ENCODE measurements at regions not wholly inside any gene's neighbourhood (a gene's known extent, or its start where the extent isn't known, plus 50 kb on each side); places are given as distances from the start of the nearest gene placed in this dataset.

DNA sequence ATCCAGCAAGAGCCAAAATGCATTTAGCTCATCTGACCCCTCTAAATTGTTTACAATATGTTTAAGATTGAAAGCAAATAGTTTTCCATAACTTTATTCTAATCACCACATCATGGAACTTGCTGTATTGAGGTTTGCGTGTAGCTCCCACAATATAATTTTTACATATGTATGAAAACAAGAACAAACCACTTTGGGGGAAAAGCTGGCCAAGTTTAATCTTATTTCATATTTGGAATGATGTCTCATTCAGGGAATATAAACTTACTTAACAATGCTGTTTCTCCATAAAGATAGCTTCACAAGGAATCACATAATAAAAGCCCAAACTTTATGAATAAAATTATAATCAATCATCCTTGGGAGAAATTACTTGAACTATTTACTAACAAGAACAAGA is 194.6 kb upstream of the PCSK5 start:
- Histone ChIP-seq H3K27ac (no peak overlapping the region), H3K9me3 (no peaks in the 10 kb centered on the region), H3K4me3 (no peak overlapping the region), H3K36me3 (no peaks in the 10 kb centered on the region), H3K4me1 (no peaks in the 10 kb centered on the region), H3K27me3 (no peaks in the 10 kb centered on the region)
- WGBS, 5 donors: 0 to 83% (median 0%) methylated on average over 1 of the region's 1 CpG
- no peak for TF ChIP-seq POLR2A (IDR thresholded peaks at IDR 0.05)
- no peak for TF ChIP-seq POLR2AphosphoS5 (IDR thresholded peaks at IDR 0.05)
- TF ChIP-seq, protein P1, sequence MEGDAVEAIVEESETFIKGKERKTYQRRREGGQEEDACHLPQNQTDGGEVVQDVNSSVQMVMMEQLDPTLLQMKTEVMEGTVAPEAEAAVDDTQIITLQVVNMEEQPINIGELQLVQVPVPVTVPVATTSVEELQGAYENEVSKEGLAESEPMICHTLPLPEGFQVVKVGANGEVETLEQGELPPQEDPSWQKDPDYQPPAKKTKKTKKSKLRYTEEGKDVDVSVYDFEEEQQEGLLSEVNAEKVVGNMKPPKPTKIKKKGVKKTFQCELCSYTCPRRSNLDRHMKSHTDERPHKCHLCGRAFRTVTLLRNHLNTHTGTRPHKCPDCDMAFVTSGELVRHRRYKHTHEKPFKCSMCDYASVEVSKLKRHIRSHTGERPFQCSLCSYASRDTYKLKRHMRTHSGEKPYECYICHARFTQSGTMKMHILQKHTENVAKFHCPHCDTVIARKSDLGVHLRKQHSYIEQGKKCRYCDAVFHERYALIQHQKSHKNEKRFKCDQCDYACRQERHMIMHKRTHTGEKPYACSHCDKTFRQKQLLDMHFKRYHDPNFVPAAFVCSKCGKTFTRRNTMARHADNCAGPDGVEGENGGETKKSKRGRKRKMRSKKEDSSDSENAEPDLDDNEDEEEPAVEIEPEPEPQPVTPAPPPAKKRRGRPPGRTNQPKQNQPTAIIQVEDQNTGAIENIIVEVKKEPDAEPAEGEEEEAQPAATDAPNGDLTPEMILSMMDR (IDR thresholded peaks at IDR 0.05): no peak
- TF ChIP-seq EP300 (IDR thresholded peaks at IDR 0.05): no peak
- intact Hi-C loops (cut with DNase I; ENCODE audit: low total_unique reads): no loop called here
- no peak for DNase-seq

DNA sequence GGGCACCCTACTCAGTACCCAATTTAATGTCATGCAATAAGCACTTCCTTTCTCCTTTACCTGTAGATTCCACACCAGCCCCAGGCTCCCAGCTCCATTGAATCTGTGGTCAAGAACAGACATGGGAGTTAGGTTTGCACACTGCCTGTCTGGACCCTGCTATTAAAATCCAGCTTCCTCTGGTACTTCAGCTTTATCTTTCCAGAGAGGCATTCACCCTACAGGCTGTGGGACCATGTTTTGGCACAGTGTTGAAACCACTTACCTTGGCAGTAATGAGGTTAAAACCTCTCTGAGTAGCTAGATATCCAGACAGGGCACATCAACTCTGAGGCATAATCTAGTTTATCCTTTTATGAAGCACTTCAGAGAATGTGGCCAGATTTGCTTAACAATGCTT is 191.5 kb upstream of the PCSK5 start:
- intact Hi-C loops (cut with DNase I; ENCODE audit: low total_unique reads): no loop called here
- Histone ChIP-seq H3K27me3 (no peaks in the 10 kb centered on the region), H3K4me3 (no peak overlapping the region), H3K9me3 (no peaks in the 10 kb centered on the region), H3K4me1 (no peaks in the 10 kb centered on the region), H3K27ac (no peak overlapping the region), H3K36me3 (no peaks in the 10 kb centered on the region)
- no peak for TF ChIP-seq POLR2AphosphoS5 (IDR thresholded peaks at IDR 0.05)
- TF ChIP-seq, protein P1 (IDR thresholded peaks at IDR 0.05): no peak
- TF ChIP-seq POLR2A (IDR thresholded peaks at IDR 0.05): no peak
- no peak for TF ChIP-seq EP300 (IDR thresholded peaks at IDR 0.05)
- no peak for DNase-seq

GRCh38 chr9:75699625-75700251 is 190.7 kb upstream of the PCSK5 start:
- Histone ChIP-seq H3K27ac (no peak overlapping the region), H3K9me3 (no peaks in the 10 kb centered on the region), H3K4me3 (no peak overlapping the region), H3K27me3 (no peaks in the 10 kb centered on the region), H3K36me3 (no peaks in the 10 kb centered on the region), H3K4me1 (no peaks in the 10 kb centered on the region)
- intact Hi-C loops (cut with DNase I; ENCODE audit: low total_unique reads): no loop called here
- DNase-seq: no peak
- WGBS, 5 donors: 59 to 89% (median 76%) methylated on average over 1 of the region's 1 CpG
- TF ChIP-seq, protein P1 (IDR thresholded peaks at IDR 0.05): no peak
- TF ChIP-seq EP300 (IDR thresholded peaks at IDR 0.05) (no peak), POLR2A (IDR thresholded peaks at IDR 0.05) (no peak), POLR2AphosphoS5 (IDR thresholded peaks at IDR 0.05) (no peak)

- WGBS, 5 donors: 45 to 65% (median 54%) methylated on average over 1 of the region's 1 CpG
- Histone ChIP-seq H3K4me1 (no peaks in the 10 kb centered on the region), H3K27ac (no peak overlapping the region), H3K9me3 (no peaks in the 10 kb centered on the region), H3K27me3 (no peaks in the 10 kb centered on the region), H3K4me3 (no peak overlapping the region), H3K36me3 (no peaks in the 10 kb centered on the region)
- no peak for DNase-seq
- no peak for TF ChIP-seq POLR2AphosphoS5 (IDR thresholded peaks at IDR 0.05)
- no peak for TF ChIP-seq EP300 (IDR thresholded peaks at IDR 0.05)
- TF ChIP-seq, protein P1 (IDR thresholded peaks at IDR 0.05): no peak
- TF ChIP-seq POLR2A (IDR thresholded peaks at IDR 0.05): no peak
- intact Hi-C loops (cut with DNase I; ENCODE audit: low total_unique reads): no loop called here
These were observed 190.2 kb upstream of the PCSK5 start for GRCh38 chr9:75700252-75700640.

Measured in stomach (tissue), 8 donors.